Keratinocyte (primary cell): ENCODE measurements at regions not wholly inside any gene's neighbourhood (a gene's known extent, or its start where the extent isn't known, plus 50 kb on each side); places are given as distances from the start of the nearest gene placed in this dataset.

Experiments used
- DNase-seq: peaks from one replicate; pipeline ENCODE4 v3.0.0-alpha.2; 2011; ENCODE audit warnings: low read depth, missing footprints, low spot score
- FAIRE-seq: peaks from 2 replicates; lab custom pipeline; 2011; peaks lifted over from hg19 to GRCh38; lab: Jason Lieb, UNC
- H2AFZ ChIP-seq: 2 replicates; pipeline ENCODE4 v1.6.0; 2012; ENCODE audit warnings: low read length, control low read depth, inconsistent platforms; ENCODE audit not compliant: control insufficient read depth
- H3K27ac ChIP-seq: 2 replicates; pipeline ENCODE4 v1.5.1; 2011; ENCODE audit warnings: low read length; ENCODE audit not compliant: control insufficient read depth, insufficient read depth
- H3K27me3 ChIP-seq: 3 replicates; pipeline ENCODE4 v1.6.0; 2011; ENCODE audit warnings: low read length; ENCODE audit not compliant: control insufficient read depth, insufficient read depth; ENCODE audit errors: extremely low read depth
- H3K36me3 ChIP-seq, 2 experiments: 2 replicates in 1 of 2; 3 replicates in 1 of 2; pipeline ENCODE4 v1.5.1; 2011; ENCODE audit warnings: low read length in 2 of 2, mild to moderate bottlenecking in 1 of 2; ENCODE audit not compliant: control insufficient read depth in 2 of 2, insufficient read depth in 2 of 2; ENCODE audit errors: extremely low read depth in 1 of 2
- H3K4me1 ChIP-seq: 3 replicates; pipeline ENCODE4 v1.5.1; 2011; ENCODE audit warnings: low read length; ENCODE audit not compliant: control insufficient read depth, insufficient read depth; ENCODE audit errors: extremely low read depth
- H3K4me2 ChIP-seq: 3 replicates; pipeline ENCODE4 v1.6.0; 2011; ENCODE audit warnings: low read depth, low read length; ENCODE audit not compliant: control insufficient read depth, insufficient read depth; ENCODE audit errors: extremely low read depth
- H3K4me3 ChIP-seq, 3 experiments: fragments of 200-600 bp in 1 of 3; sonication (generic) in 1 of 3; 2 replicates in 2 of 3; 3 replicates in 1 of 3; pipeline ENCODE4 v1.5.1; 2011 to 2016; ENCODE audit warnings: low read length in 3 of 3, mild to moderate bottlenecking in 3 of 3, control low read depth in 2 of 3, inconsistent platforms in 1 of 3, low read depth in 1 of 3, mixed read lengths in 1 of 3, mixed run types in 1 of 3, moderate library complexity in 1 of 3; ENCODE audit not compliant: control insufficient read depth in 2 of 3, insufficient read depth in 2 of 3; ENCODE audit errors: extremely low read depth in 1 of 3
- H3K79me2 ChIP-seq: 2 replicates; pipeline ENCODE4 v1.6.0; 2012; ENCODE audit warnings: low read length; ENCODE audit not compliant: control insufficient read depth, insufficient read depth
- H3K9ac ChIP-seq: 3 replicates; pipeline ENCODE4 v1.6.0; 2011; ENCODE audit warnings: low read length; ENCODE audit not compliant: control insufficient read depth, insufficient read depth; ENCODE audit errors: extremely low read depth
- H3K9me1 ChIP-seq: 3 replicates; pipeline ENCODE4 v1.6.0; 2011; ENCODE audit warnings: low read length; ENCODE audit not compliant: control insufficient read depth, insufficient read depth; ENCODE audit errors: extremely low read depth
- H3K9me3 ChIP-seq: 2 replicates; pipeline ENCODE4 v1.5.1; 2012; ENCODE audit warnings: low read depth, low read length; ENCODE audit not compliant: control insufficient read depth
- H4K20me1 ChIP-seq: 3 replicates; pipeline ENCODE4 v1.6.0; 2011; ENCODE audit warnings: low read length; ENCODE audit not compliant: control insufficient read depth, insufficient read depth; ENCODE audit errors: extremely low read depth
- CTCF ChIP-seq, 3 experiments: IDR thresholded peaks in 1 of 3; conservative IDR thresholded peaks in 1 of 3; optimal IDR thresholded peaks in 1 of 3; 2 replicates in 2 of 3; 3 replicates in 1 of 3; pipeline versions ENCODE3 to v1.5.1; 2011; ENCODE audit warnings: low read length in 3 of 3, mild to moderate bottlenecking in 3 of 3, moderate library complexity in 2 of 3, control low read depth in 1 of 3, inconsistent platforms in 1 of 3; ENCODE audit not compliant: insufficient read depth in 2 of 3; ENCODE audit errors: extremely low read depth in 1 of 3
- EZH2 ChIP-seq: IDR thresholded peaks from one replicate; pipeline ENCODE4 v1.6.1; 2012; ENCODE audit warnings: inconsistent platforms, mild to moderate bottlenecking, low read length, moderate library complexity
- dilution Hi-C: fragments of 300-500 bp; cut with MboI; formaldehyde crosslinking; loops from one replicate; pipeline ENCODE4 v1.7.0; 2020; ENCODE audit warnings: low sequenced_read_pairs; ENCODE audit not compliant: extremely low pct_ligation_motif_present

DNA sequence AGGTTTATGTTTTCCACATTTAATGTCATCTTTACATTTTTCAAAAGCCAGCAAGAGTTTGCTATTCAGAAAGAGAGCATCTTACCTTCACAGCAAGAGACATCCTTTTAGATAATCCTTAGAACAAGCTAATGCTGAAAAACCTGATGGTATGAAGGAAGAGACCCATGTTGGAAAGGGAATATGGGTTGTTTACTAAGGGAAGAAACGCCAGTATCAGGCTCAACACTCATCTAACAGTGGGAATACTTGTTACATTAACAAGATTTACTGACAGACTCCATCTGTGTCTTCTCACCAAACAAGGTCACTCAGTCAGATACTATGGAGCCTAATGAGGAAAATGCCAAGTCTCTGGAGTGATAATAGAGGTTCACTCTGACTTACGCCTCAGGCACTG lies 1474.1 kb upstream of the SLC39A10 start:
- no peak overlapping the region for H3K4me3 ChIP-seq
- H3K36me3 ChIP-seq, result no peaks in the 10 kb centered on the region
- H3K27me3 ChIP-seq, result no peaks in the 10 kb centered on the region
- no peaks in the 10 kb centered on the region for H4K20me1 ChIP-seq
- dilution Hi-C loops, result no loop called here
- H3K9me1 ChIP-seq, result no peaks in the 10 kb centered on the region
- H3K9me3 ChIP-seq, result no peaks in the 10 kb centered on the region
- no peak overlapping the region for H3K27ac ChIP-seq
- no peaks in the 10 kb centered on the region for H3K4me1 ChIP-seq
- FAIRE-seq (no peak), DNase-seq (no peak)
- TF ChIP-seq EZH2 (no peak), CTCF (optimal IDR thresholded peaks at IDR 0.05 in 1 of 3, IDR thresholded peaks at IDR 0.05 in 1 of 3, conservative IDR thresholded peaks at IDR 0.05 in 1 of 3; ENCODE audit: extremely low read depth in 1 of 3, insufficient read depth in 2 of 3, low read length in 3 of 3) (no peak)
- no peak overlapping the region for H3K4me2 ChIP-seq
- no peak overlapping the region for H3K9ac ChIP-seq
- no peaks in the 10 kb centered on the region for H3K79me2 ChIP-seq
- H2AFZ ChIP-seq, result no peak overlapping the region

DNA sequence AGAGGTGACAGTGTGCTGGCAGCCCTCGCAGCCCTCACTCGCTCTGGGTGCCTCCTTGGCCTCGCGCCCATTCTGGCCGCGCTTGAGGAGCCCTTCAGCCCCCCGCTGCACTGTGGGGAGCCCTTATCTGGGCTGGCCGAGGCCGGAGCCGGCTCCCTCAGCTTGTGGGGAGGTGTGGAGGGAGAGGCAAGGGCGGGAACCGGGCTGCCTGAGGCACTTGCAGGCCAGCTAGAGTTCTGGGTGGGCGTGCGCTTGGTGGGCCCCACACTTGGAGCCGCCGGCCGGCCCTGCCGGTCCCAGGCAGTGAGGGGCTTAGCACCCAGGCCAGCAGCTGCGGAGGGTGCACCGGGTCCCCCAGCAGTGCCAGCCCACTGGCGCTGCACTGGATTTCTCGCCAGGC lies 1480.9 kb upstream of the SLC39A10 start:
- H2AFZ ChIP-seq, result no peak overlapping the region
- no peak overlapping the region for H3K4me2 ChIP-seq
- no peaks in the 10 kb centered on the region for H3K9me1 ChIP-seq
- TF ChIP-seq CTCF (optimal IDR thresholded peaks at IDR 0.05 in 1 of 3, IDR thresholded peaks at IDR 0.05 in 1 of 3, conservative IDR thresholded peaks at IDR 0.05 in 1 of 3; ENCODE audit: extremely low read depth in 1 of 3, insufficient read depth in 2 of 3, low read length in 3 of 3) (no peak), EZH2 (no peak)
- H3K9me3 ChIP-seq, result no peaks in the 10 kb centered on the region
- H3K27me3 ChIP-seq, result no peaks in the 10 kb centered on the region
- H3K27ac ChIP-seq, result no peak overlapping the region
- H4K20me1 ChIP-seq, result no peaks in the 10 kb centered on the region
- no peaks in the 10 kb centered on the region for H3K4me1 ChIP-seq
- no peak for DNase-seq
- H3K9ac ChIP-seq, result no peak overlapping the region
- no peak overlapping the region for H3K4me3 ChIP-seq
- no peaks in the 10 kb centered on the region for H3K79me2 ChIP-seq
- no peak for FAIRE-seq
- dilution Hi-C loops, result no loop called here
- H3K36me3 ChIP-seq, result no peaks in the 10 kb centered on the region
